ENCODE measurements at regions not wholly inside any gene's neighbourhood (a gene's known extent, or its start where the extent isn't known, plus 50 kb on each side); places are given as distances from the start of the nearest gene placed in this dataset.

DNA sequence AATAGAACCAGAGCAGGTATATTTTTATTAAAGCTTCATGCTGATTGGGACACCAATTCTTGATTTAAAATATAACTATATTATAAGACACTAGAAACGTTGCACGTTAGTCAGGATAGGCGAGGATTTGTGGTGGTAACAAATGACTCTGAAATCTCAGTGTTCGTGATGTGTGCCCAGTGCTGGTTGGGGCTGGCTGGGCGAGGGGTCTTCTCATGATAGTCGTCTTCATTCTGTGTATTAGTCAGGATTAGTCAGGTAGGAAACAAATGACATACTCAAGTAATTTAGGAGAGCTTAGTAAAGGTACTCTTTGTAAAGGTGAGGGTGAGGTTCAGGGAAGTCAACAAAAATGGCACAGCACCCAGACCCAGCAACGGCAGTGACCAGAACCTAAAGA lies 73.9 kb upstream of the HIF1A start:
- no peaks in the 10 kb centered on the region for H3K9me3 ChIP-seq (ENCODE audit: insufficient read depth in 2 of 2, low read depth in 1 of 2, low read length in 1 of 2)
- no peak overlapping the region for H3K14ac ChIP-seq (ENCODE audit: insufficient read length)
- no peak overlapping the region for H3K23ac ChIP-seq (ENCODE audit: insufficient read length)
- H4K8ac ChIP-seq (ENCODE audit: extremely low read depth, insufficient read depth, low read length) = no peak overlapping the region
- H3K79me2 ChIP-seq (ENCODE audit: control insufficient read depth in 1 of 2, insufficient read depth in 2 of 2, low read length in 2 of 2) = no peaks in the 10 kb centered on the region
- H3K56ac ChIP-seq (replicated peaks; ENCODE audit: insufficient read length, low read depth, low read length) = no peak overlapping the region
- H2AFZ ChIP-seq (ENCODE audit: low read length) = no peak overlapping the region
- no peaks in the 10 kb centered on the region; a peak in 1 of 7 replicates for H3K4me1 ChIP-seq (replicated peaks in 1 of 4; ENCODE audit: control insufficient read depth in 3 of 4, insufficient read depth in 4 of 4, low read length in 3 of 4)
- H2BK5ac ChIP-seq (ENCODE audit: low read depth, low read length) = no peak overlapping the region
- no peaks in the 10 kb centered on the region for H4K20me1 ChIP-seq (replicated peaks in 1 of 2; ENCODE audit: control insufficient read depth in 1 of 2, insufficient read depth in 2 of 2, low read length in 2 of 2)
- H2BK15ac ChIP-seq (ENCODE audit: low read length) = no peak overlapping the region
- 81% methylated on average over 7 of the region's 7 CpGs; no CpG with 5 or more reads in 1 of the 2 experiments for WGBS, 2 experiments (ENCODE audit: extremely low coverage in 1 of 2, insufficient coverage in 1 of 2, insufficient read length in 1 of 2, insufficient replicate concordance in 2 of 2, low coverage in 1 of 2, low lambda C conversion rate in 2 of 2, missing lambda C conversion rate in 1 of 2)
- POLR2A ChIA-PET (ENCODE audit: partially characterized antibody) = no interaction called here
- no peak overlapping the region for H3K4me2 ChIP-seq (ENCODE audit: insufficient read depth in 1 of 2, low read depth in 2 of 2, low read length in 2 of 2)
- TF ChIP-seq TAF1 (IDR thresholded peaks at IDR 0.05; ENCODE audit: low read depth, low read length) (no peak), CHD2 (IDR thresholded peaks at IDR 0.05; ENCODE audit: low read length) (no peak)
- CTCF ChIA-PET (ENCODE audit: partially characterized antibody) = interaction anchor here (0.7 to 1.4 kb wide), 3 partner anchors 30 to 239 kb away, joined by 3 to 4 read pairs (median 4); no protein-coding TSS in a partner anchor
- no peak overlapping the region for H4K91ac ChIP-seq (replicated peaks; ENCODE audit: insufficient read length, low read length)
- DNase-seq (ENCODE audit: low read depth in 1 of 2, low spot score in 2 of 2) (no peak), FAIRE-seq (no peak)
- no peak overlapping the region for H3K18ac ChIP-seq (ENCODE audit: extremely low read depth, low read length)
- H2BK120ac ChIP-seq (replicated peaks; ENCODE audit: low read depth, low read length) = no peak overlapping the region
- H4K5ac ChIP-seq (ENCODE audit: insufficient read length, low read depth, low read length) = no peak overlapping the region
- H3K27ac ChIP-seq (ENCODE audit: low read depth, low read length) = no peak overlapping the region
- H3K79me1 ChIP-seq (ENCODE audit: low read depth, low read length) = no peaks in the 10 kb centered on the region
- H3K36me3 ChIP-seq (ENCODE audit: control insufficient read depth in 2 of 4, insufficient read depth in 4 of 4, low read length in 3 of 4) = no peaks in the 10 kb centered on the region
- H3K4me3 ChIP-seq (ENCODE audit: extremely low read depth in 1 of 4, insufficient read depth in 2 of 4, low read depth in 3 of 4, low read length in 4 of 4) = no peak overlapping the region
- H2BK20ac ChIP-seq (ENCODE audit: low read length) = no peak overlapping the region
- no peak overlapping the region for H3K9ac ChIP-seq (replicated peaks in 1 of 4; ENCODE audit: extremely low read depth in 1 of 4, low read depth in 3 of 4, low read length in 3 of 4)
- H3K4ac ChIP-seq (replicated peaks; ENCODE audit: insufficient read length, low read depth, low read length) = no peak overlapping the region
- no peak overlapping the region for H2AK5ac ChIP-seq (ENCODE audit: low read depth, low read length)
- no peak overlapping the region for H2BK12ac ChIP-seq (ENCODE audit: low read depth, low read length)
- no peaks in the 10 kb centered on the region for H3K23me2 ChIP-seq (ENCODE audit: low read depth, low read length)
- no peaks in the 10 kb centered on the region for H3K27me3 ChIP-seq (replicated peaks in 1 of 4; ENCODE audit: control insufficient read depth in 3 of 4, extremely low read depth in 1 of 4, insufficient read depth in 3 of 4, low read length in 3 of 4)

Data from H1 (cell line).